Iris pigment epithelial cell (primary cell): ENCODE measurements at regions not wholly inside any gene's neighbourhood (a gene's known extent, or its start where the extent isn't known, plus 50 kb on each side); places are given as distances from the start of the nearest gene placed in this dataset.

Experiments used
- DNase-seq: peaks from one replicate; pipeline ENCODE4 v3.0.0-alpha.2; 2011; ENCODE audit warnings: low read depth

DNA sequence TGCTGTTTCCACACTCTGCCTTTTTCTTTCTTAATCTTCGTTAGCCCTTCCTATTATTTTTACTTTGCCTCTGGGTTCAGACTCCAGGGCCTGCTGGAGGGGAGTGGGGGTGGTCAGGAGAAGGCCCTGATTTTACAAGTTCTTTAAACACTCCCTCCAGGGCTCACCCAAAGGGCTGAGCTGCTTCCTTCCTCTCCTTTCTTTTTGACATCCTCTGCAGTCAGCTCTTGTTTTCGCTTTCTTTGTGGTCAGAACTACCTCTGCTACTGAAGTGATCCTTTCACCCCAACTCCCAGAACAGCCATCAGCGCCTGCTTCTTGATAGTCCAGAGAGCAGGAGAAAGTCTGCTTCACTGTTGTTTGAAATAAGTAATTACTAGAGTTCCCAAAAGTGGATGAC, 925.7 kb downstream of the EPHA4 start:
- DNase-seq = no peak

GRCh38 chr2:220648628-220649027, 923.5 kb downstream of the EPHA4 start:
- no peak for DNase-seq

GRCh38 chr2:220653776-220654175, 918.3 kb downstream of the EPHA4 start:
- no peak for DNase-seq

DNA sequence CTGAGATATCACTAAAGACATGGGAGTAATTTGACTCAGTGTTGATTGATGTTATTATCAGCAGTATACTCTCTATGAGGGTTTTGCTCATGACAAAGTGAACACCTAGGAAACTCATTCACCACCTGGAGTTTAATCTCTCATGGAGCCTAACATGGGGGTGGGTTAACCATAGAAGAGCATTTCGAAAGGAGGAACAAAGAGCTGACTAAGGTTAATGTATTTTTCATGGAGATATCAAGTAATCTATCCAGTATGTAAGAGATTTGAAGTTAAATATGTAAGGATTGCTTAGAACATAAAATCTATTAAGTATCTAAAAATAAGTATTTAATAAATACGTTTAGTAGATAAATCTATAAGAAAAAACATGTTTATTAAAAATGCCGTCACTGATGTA, 917.8 kb downstream of the EPHA4 start:
- no peak for DNase-seq

GRCh38 chr2:220660277-220661145, 911.6 kb downstream of the EPHA4 start:
- DNase-seq = no peak

DNA sequence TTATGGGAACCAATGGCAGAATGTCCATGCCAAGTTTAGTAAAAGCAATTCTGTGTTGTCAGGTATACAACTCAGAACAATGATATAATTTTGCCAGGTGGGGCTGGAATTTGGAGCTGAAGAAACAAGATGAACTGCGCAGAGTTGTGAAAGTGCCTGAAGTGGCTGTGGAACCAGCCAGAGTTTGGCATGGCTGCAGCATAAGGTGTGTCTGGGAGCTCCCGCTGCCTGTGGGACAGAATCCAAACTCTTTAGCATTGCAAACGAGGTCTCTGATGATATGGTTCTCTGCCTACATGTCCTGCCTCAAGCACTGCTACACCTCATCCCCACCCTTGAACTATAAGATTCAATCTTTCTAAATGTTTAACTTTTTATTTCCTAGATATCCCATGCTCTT, 909.7 kb downstream of the EPHA4 start:
- DNase-seq = no peak

DNA sequence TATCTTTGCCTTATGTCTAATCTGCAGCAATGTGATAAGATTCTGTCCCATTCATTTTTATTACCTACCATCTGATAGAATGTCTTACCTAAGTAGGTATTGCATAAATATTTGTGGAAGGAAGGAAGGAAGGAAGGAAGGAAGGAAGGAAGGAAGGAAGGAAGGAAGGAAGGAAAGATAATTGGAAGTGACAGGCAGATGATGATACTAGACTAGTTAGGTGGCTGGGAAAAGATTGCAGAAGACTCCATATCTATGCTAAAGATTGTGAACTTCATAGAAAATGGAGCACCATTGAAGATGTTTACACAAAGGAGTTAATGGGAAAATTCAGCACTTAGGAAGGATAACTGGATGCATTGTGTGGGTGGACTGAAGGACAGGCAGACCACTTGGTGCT, 909.0 kb downstream of the EPHA4 start:
- DNase-seq = no peak

DNA sequence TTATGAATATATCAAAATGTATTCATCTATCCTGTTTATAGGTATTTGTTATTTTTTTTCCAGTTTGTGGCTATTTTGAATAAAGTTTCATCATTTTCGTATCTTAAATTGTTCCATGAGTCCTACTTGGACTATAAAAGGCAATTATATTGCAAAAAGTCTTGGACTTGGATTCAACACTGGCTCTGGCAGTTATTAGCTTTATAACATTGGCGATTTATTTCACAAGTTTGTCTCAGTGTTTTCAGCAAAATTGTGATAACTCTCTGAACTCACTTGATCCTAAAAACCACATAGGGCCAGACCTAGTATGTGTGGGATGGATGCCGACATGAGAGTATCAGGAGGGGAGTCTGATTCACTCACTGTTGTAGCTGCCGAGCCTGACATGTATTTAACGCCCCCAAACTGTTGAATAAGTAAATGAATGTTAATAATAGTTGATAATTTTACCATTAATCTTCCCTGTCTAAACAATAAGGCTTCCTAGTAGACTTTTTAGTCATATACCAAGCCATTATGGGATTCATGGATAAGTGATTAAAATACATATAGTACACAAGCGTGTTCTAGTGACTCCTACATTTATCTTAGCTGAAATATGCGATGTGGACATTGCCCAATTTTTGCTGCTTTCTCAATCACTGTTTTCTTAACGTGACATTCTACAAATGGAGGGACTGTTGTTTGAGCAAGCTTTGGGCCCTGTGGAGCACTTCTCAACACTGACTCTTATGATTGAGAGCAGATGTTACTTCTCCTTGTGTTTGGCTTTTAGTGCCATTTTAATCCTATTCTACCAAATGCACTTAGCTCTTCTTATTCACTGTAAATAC, 907.6 kb downstream of the EPHA4 start:
- no peak for DNase-seq

GRCh38 chr2:220665108-220665471, 907.0 kb downstream of the EPHA4 start:
- DNase-seq = no peak

GRCh38 chr2:220669324-220669723, 902.8 kb downstream of the EPHA4 start:
- DNase-seq = no peak

DNA sequence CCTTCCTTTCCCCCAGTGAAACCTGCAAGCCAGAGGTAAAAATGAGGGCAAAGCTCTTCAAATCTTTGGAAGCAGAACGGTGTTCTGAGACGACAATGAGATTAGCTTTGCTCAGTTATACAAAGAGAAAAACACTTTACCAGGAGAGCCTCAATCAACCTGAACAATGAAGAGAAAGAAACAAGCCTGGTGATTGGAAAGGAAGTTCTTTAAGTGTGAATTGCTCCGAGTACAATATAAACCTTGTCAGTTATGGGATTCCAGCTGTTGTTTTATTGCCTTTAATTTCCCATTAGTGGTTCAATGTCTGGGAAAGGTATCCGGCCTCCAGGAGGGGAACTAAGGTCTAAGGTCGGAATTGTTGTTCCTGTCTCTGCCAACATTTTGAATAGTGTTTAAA, 901.6 kb downstream of the EPHA4 start:
- no peak for DNase-seq

DNA sequence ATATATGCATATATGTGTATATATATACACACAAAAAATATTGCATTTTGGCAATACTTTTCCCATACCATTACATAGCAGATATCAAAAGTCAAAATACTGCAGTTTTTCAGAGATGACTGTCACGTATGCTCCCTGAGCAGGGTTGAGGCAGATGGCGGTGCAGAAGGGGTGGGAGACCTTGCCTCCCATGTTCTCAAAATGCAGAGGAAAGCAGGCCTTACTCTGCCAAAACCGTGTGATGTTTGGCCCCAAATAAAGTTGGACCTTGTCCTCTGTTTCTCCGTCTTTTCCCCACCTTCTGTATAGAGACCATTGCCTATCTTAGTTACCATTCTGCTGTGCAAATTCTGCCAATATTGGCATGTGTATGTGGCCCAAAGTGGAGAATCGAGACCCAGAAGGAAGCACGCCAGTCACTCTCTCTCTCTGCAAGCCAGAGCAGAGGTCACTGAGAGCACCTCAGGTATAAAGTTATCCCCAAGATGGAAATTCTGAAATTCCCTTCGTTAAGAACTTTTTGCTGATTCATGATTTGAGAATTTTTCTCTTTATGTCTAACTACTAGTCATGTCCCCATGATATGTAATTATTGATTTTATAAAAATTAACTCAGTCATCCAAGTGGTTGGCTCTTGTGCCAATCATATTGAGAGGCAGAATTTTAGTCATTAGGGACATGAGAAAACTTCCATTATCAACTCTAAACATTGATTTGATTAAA, 898.8 kb downstream of the EPHA4 start:
- DNase-seq = no peak

DNA sequence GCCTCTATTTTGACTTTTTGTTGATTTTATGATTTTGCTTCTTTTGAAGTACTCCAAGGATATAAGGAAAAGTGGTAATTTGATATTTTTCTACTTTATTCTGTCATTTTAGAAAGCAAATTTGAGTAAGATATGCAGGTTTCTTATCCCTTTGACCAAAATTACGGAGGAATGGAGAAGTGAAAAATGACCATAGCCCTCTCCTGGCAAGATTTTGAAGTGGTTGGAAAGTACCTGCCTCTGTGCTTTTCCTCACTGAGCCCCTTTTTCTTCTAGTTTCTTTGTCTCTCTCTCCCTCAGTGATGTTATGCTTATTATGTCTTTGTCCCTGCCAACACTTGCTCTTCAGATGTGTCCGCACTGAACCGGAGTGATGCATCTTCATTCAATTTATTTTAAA, 898.1 kb downstream of the EPHA4 start:
- DNase-seq = no peak

GRCh38 chr2:220676695-220677094, 895.4 kb downstream of the EPHA4 start:
- no peak for DNase-seq

- no peak for DNase-seq
These were observed 893.2 kb downstream of the EPHA4 start for GRCh38 chr2:220678943-220679342.

- DNase-seq = peak; percentile 32
These were observed 889.5 kb downstream of the EPHA4 start for GRCh38 chr2:220682616-220683015.

DNA sequence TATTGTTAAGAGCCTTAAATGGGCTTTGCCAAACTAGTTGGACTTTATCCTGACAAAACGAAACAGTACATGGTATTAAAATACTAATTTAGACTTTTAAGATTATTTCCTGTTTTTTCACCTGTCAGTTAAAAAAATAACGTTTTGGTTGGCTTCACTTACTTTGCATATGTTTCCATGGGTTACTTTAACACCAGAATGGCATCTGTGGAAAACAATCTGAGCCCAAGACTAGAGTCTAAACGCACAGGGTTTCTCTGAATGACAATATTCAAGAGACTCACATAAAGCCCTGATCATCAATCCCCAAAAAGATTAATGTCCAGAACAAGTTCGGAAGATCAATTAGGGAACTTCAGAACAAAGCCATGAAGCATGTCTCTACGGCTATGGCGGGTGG, 888.0 kb downstream of the EPHA4 start:
- no peak for DNase-seq

DNA sequence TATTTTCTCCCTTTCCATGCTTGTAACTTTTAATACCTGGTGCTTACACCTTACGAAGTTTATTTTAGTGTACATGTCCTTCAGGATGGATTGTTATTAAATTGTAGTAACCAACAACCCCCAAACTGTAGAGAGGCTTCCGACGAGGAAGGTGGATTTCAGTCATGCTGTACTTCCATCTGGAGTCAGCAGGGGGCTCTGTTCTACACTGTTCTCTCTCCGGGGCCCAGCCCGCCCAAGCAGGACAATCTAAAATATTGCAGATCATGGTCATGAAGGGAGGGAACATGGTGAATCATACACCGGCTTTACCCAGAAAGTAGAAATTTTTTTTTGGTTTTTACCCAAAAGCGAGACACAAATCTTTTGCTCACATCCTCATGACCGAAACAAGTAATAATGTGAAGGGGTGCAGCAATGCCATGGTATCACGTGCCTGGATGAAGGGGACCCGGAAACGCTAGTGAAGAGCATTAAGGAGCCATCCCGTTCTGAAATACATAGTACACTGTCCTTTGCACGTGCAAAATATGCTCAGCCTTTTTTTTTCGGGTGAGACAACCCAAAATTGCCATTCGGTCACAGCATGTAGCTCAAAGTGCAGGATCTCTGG, 884.8 kb downstream of the EPHA4 start:
- DNase-seq = peak; percentile 56

DNA sequence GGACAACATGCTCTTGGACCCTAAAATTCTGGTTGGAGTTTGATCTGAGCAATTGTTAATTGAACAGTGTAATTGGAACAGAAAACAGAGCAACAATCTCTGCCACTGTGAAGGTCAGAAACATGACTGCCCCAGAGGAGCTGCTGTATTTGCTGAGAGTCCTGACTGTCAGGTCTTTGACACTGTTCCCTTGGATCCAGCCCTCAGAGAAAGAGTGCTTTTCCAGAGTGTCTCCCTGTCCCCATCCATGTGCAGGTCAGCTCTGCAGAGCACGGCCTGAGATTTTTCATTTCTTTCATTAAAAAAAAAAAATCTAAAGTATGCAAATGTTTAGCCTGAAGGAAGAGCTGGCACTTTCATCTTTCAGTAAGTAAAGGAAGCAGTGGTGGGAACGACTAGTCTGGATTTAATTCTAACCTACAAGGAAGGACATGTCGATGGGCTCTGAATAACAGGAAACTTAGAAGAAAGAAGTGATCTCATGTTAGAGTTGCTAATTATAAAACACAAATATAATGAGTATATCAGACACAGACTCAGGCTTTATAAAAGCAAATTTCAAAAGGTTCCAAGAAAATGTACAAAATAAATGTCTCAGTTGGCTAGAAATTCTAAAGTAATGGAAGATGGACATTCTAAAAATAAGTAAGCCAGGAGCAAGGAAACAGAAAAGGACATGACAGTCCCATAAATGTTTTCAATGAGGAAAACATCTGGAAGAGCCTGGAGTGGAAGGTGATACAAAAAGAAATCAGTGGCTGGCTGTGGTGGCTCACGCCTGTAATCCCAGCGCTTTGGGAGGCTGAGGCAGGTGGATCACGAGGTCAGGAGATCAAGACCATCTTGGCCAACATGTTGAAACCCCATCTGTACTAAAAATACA, 876.5 kb downstream of the EPHA4 start:
- DNase-seq = no peak

DNA sequence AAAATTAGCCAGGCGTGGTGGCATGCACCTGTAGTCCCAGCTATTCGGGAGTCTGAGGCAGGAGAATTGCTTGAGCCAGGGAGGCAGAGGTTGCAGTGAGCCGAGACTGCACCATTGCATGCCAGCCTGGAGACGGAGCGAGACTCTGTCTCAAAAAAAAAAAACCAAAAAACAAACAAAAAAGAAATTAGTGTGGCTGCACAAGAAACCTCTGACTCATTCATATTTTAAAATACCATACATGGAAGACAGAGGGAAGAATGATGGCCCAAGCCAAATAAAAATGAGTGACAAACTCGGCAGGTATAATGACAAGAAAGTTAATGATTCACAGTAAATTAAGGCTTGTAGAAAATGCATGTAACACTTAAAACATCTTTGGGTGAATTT, 875.8 kb downstream of the EPHA4 start:
- DNase-seq = no peak

GRCh38 chr2:220697011-220697410, 875.1 kb downstream of the EPHA4 start:
- no peak for DNase-seq
